ENCODE measurements at regions not wholly inside any gene's neighbourhood (a gene's known extent, or its start where the extent isn't known, plus 50 kb on each side); places are given as distances from the start of the nearest gene placed in this dataset.
A peak's percentile ranks its signal among the peaks of the same experiment; 100 is the strongest.

DNA sequence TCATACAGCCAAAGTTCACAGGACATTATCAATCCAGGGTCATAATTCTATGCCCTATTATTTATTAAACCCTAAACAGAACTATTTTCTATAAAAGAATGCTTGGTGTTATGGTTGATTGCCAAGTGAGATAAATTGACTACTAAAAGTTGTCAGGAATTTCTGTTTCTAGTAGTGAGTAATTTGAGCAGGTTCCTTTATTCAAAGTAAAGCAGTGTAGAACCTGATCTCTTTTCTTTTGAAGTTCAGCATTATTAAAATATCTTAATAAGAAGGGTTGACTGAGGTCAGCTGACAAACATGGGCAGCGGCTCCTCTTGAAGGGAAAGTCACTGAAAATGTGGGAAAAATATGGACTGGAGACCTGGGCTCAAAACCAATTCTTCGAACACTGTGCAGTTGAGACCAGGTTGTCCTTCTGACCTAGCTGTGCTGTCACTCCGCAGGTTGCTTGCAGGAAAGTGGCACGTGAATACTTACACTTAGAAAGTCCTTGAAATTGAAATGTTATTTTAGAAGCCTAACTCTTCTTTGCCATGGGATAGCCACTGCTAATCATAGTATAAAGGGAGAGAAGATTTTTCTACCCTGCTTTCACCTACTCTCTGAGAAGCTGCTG, 141.0 kb downstream of the RASSF9 start:
- TF ChIP-seq POLR2AphosphoS5 (IDR thresholded peaks at IDR 0.05) = no peak
- TF ChIP-seq CTCF (IDR thresholded peaks at IDR 0.05) = no peak
- no peak for TF ChIP-seq EP300 (IDR thresholded peaks at IDR 0.05)
- H3K27me3 ChIP-seq = no peaks in the 10 kb centered on the region

GRCh38 chr12:85697003-85697402, 139.2 kb downstream of the RASSF9 start:
- TF ChIP-seq EP300 (IDR thresholded peaks at IDR 0.05) (no peak), CTCF (IDR thresholded peaks at IDR 0.05) (no peak), POLR2A (IDR thresholded peaks at IDR 0.05) (no peak), POLR2AphosphoS5 (IDR thresholded peaks at IDR 0.05) (no peak)
- WGBS = 79% methylated on average over 2 of the region's 2 CpGs

More for the DNA sequence above, 141.0 kb downstream of the RASSF9 start:
- no peaks in the 10 kb centered on the region for H3K4me1 ChIP-seq
- no peak overlapping the region for H3K4me3 ChIP-seq
- 63% methylated on average over 4 of the region's 4 CpGs for WGBS
- no peaks in the 10 kb centered on the region for H3K36me3 ChIP-seq
- H3K27ac ChIP-seq = no peak overlapping the region
- DNase-seq (ENCODE audit: low spot score in 2 of 2) = no peak
- H3K9me3 ChIP-seq = no peaks in the 10 kb centered on the region

GRCh38 chr12:85698937-85699336, 137.3 kb downstream of the RASSF9 start:
- WGBS = 39% methylated on average over 1 of the region's 1 CpG
- TF ChIP-seq CTCF (IDR thresholded peaks at IDR 0.05) (no peak), EP300 (IDR thresholded peaks at IDR 0.05) (no peak), POLR2AphosphoS5 (IDR thresholded peaks at IDR 0.05) (no peak), POLR2A (IDR thresholded peaks at IDR 0.05) (no peak)

More at GRCh38 chr12:85697003-85697402, 139.2 kb downstream of the RASSF9 start:
- no peak for DNase-seq (ENCODE audit: low spot score in 2 of 2)
- no peaks in the 10 kb centered on the region for H3K4me1 ChIP-seq
- no peak overlapping the region for H3K27ac ChIP-seq
- H3K27me3 ChIP-seq = no peaks in the 10 kb centered on the region
- H3K4me3 ChIP-seq = no peak overlapping the region
- H3K36me3 ChIP-seq = no peaks in the 10 kb centered on the region
- no peaks in the 10 kb centered on the region for H3K9me3 ChIP-seq

DNA sequence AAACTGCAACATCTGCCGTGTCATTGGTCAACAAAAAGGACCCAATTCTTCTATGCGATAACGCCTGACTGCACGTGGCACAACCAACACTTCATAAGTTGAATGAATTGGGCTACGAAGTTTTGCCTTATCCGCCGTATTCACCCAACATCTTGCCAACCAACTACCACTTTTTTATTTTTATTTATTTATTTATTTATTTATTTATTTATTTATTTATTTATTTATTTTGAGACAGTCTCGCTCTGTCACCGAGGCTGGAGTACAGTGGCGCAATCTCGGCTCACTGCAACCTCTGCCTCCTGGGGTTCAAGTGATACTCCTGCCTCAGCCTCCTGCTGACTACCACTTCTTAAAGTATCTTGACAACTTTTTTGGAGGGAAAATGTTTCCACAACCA, 127.4 kb downstream of the RASSF9 start:
- H3K9me3 ChIP-seq = no peaks in the 10 kb centered on the region
- H3K4me1 ChIP-seq = peaks cover 26% of the 10 kb centered on the region
- TF ChIP-seq CTCF (IDR thresholded peaks at IDR 0.05) (no peak), EP300 (IDR thresholded peaks at IDR 0.05) (no peak), POLR2A (IDR thresholded peaks at IDR 0.05) (no peak), POLR2AphosphoS5 (IDR thresholded peaks at IDR 0.05) (no peak)
- WGBS = 96% methylated on average over 11 of the region's 11 CpGs
- no peak for DNase-seq (ENCODE audit: low spot score in 2 of 2)
- no peak overlapping the region for H3K27ac ChIP-seq
- no peak overlapping the region for H3K4me3 ChIP-seq
- H3K27me3 ChIP-seq = no peaks in the 10 kb centered on the region
- no peaks in the 10 kb centered on the region for H3K36me3 ChIP-seq

More at GRCh38 chr12:85698937-85699336, 137.3 kb downstream of the RASSF9 start:
- Histone ChIP-seq H3K4me3 (no peak overlapping the region), H3K27me3 (no peaks in the 10 kb centered on the region), H3K4me1 (no peaks in the 10 kb centered on the region), H3K27ac (no peak overlapping the region), H3K36me3 (no peaks in the 10 kb centered on the region), H3K9me3 (no peaks in the 10 kb centered on the region)
- no peak for DNase-seq (ENCODE audit: low spot score in 2 of 2)

- no peaks in the 10 kb centered on the region for H3K9me3 ChIP-seq
- peaks cover 29% of the 10 kb centered on the region for H3K4me1 ChIP-seq
- peak; percentile 77 to 80 for DNase-seq (ENCODE audit: low spot score in 2 of 2)
- H3K27me3 ChIP-seq = no peaks in the 10 kb centered on the region
- H3K36me3 ChIP-seq = no peaks in the 10 kb centered on the region
- no peak for TF ChIP-seq EP300 (IDR thresholded peaks at IDR 0.05)
- peak in 2 of 3 donors; percentile 22 to 33 for TF ChIP-seq POLR2AphosphoS5 (IDR thresholded peaks at IDR 0.05)
- WGBS = 45% methylated on average over 4 of the region's 4 CpGs
- no peak overlapping the region for H3K4me3 ChIP-seq
- peak overlapping the region; percentile 61 for H3K27ac ChIP-seq
These were observed 124.3 kb downstream of the RASSF9 start for GRCh38 chr12:85711735-85712390.

All from suprapubic skin (tissue), 4 donors.